PFSK-1 (cell line): ENCODE measurements at regions not wholly inside any gene's neighbourhood (a gene's known extent, or its start where the extent isn't known, plus 50 kb on each side); places are given as distances from the start of the nearest gene placed in this dataset.

Source experiments
- FOXP2 ChIP-seq: optimal IDR thresholded peaks from 2 replicates; pipeline ENCODE3; 2011; ENCODE audit warnings: borderline replicate concordance, control low read depth, inconsistent platforms; ENCODE audit not compliant: insufficient read depth; ENCODE audit errors: extremely low read length, extremely low read depth
- POLR2AphosphoS5 ChIP-seq: IDR thresholded peaks from 2 replicates; pipeline ENCODE4 v1.6.1; 2012; ENCODE audit warnings: low read depth, mild to moderate bottlenecking, control low read depth, low read length, moderate library complexity
- REST ChIP-seq, 2 experiments: IDR thresholded peaks; 2 replicates each; pipeline versions ENCODE4 v1.6.1 to v1.8.0; 2011 to 2012; ENCODE audit warnings: low read depth in 2 of 2, low read length in 2 of 2, control low read depth in 1 of 2, inconsistent platforms in 1 of 2, mild to moderate bottlenecking in 1 of 2, moderate library complexity in 1 of 2; ENCODE audit not compliant: insufficient read depth in 1 of 2
- SIN3A ChIP-seq: IDR thresholded peaks from 2 replicates; pipeline ENCODE4 v1.6.1; 2012; ENCODE audit warnings: mild to moderate bottlenecking, low read length, moderate library complexity, borderline replicate concordance; ENCODE audit not compliant: insufficient read depth
- TAF1 ChIP-seq: IDR thresholded peaks from 2 replicates; pipeline ENCODE4 v1.6.1; 2012; ENCODE audit warnings: low read length, control low read depth, borderline replicate concordance; ENCODE audit not compliant: insufficient read depth

GRCh38 chr14:98114946-98115345, 1157.1 kb downstream of the BCL11B start:
- TF ChIP-seq POLR2AphosphoS5 (no peak), FOXP2 (no peak), REST (IDR thresholded peaks at IDR 0.05; ENCODE audit: insufficient read depth in 1 of 2, low read depth in 2 of 2, low read length in 2 of 2) (no peak), TAF1 (no peak), SIN3A (no peak)
